ENCODE measurements at regions not wholly inside any gene's neighbourhood (a gene's known extent, or its start where the extent isn't known, plus 50 kb on each side); places are given as distances from the start of the nearest gene placed in this dataset.

DNA sequence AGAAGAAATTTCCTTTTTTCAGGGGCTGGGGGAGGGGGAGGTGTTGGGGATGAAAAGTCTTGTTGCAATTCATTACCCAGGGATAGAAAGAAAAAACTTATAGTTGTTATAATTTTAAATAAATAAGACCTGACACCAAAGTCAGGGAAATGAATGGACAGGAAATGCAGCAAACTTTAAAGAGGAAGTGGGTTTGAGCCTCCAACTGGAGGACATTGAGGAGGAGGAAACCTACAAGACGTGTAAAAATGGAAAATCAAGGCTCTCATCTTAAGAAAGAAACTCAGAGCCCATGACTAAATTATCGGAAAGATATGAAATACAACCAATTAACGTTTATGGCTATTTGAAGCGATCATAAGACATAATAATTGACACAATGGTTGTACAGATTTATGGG is 54.4 kb downstream of the NIBAN1 start:
- Histone ChIP-seq H3K4me2 (no peak overlapping the region), H3K27ac (no peak overlapping the region), H3K4me3 (IDR thresholded peaks at IDR 0.05; ENCODE audit: insufficient read depth, low read depth, low read length) (no peak overlapping the region), H3K36me3 (ENCODE audit: insufficient read depth) (no peaks in the 10 kb centered on the region), H3K4me1 (ENCODE audit: low read depth, poor library complexity, severe bottlenecking) (no peaks in the 10 kb centered on the region), H3K79me2 (ENCODE audit: insufficient read depth, low read depth) (0 out of 2 replicates have a peak, but pooled peaks cover 4% of the 10 kb centered on the region), H2AFZ (ENCODE audit: low read depth) (no peak overlapping the region), H4K20me1 (ENCODE audit: insufficient read depth) (no peaks in the 10 kb centered on the region), H3K27me3 (ENCODE audit: insufficient read depth, low read depth) (no peaks in the 10 kb centered on the region), H3K9ac (no peak overlapping the region)
- TF ChIP-seq CTCF (conservative IDR thresholded peaks at IDR 0.05; ENCODE audit: low read depth, low read length) = no peak

- no peak overlapping the region for H3K9ac ChIP-seq
- H3K79me2 ChIP-seq (ENCODE audit: insufficient read depth, low read depth) = 0 out of 2 replicates have a peak, but pooled peaks cover 4% of the 10 kb centered on the region
- H3K27ac ChIP-seq = no peak overlapping the region
- no peak overlapping the region for H3K4me3 ChIP-seq (IDR thresholded peaks at IDR 0.05; ENCODE audit: insufficient read depth, low read depth, low read length)
- no peaks in the 10 kb centered on the region for H3K36me3 ChIP-seq (ENCODE audit: insufficient read depth)
- no peak overlapping the region for H2AFZ ChIP-seq (ENCODE audit: low read depth)
- no peak overlapping the region for H3K4me2 ChIP-seq
- no peaks in the 10 kb centered on the region for H3K27me3 ChIP-seq (ENCODE audit: insufficient read depth, low read depth)
- TF ChIP-seq CTCF (conservative IDR thresholded peaks at IDR 0.05; ENCODE audit: low read depth, low read length) = no peak
- H4K20me1 ChIP-seq (ENCODE audit: insufficient read depth) = no peaks in the 10 kb centered on the region
- no peaks in the 10 kb centered on the region for H3K4me1 ChIP-seq (ENCODE audit: low read depth, poor library complexity, severe bottlenecking)
Measured at GRCh38 chr1:184915463-184916090, 58.7 kb downstream of the NIBAN1 start.

GRCh38 chr1:184914149-184914548 is 60.2 kb downstream of the NIBAN1 start:
- Histone ChIP-seq H3K27me3 (ENCODE audit: insufficient read depth, low read depth) (no peaks in the 10 kb centered on the region), H4K20me1 (ENCODE audit: insufficient read depth) (no peaks in the 10 kb centered on the region), H3K9ac (no peak overlapping the region), H3K27ac (no peak overlapping the region), H3K4me1 (ENCODE audit: low read depth, poor library complexity, severe bottlenecking) (no peaks in the 10 kb centered on the region), H3K79me2 (ENCODE audit: insufficient read depth, low read depth) (0 out of 2 replicates have a peak, but pooled peaks cover 3% of the 10 kb centered on the region), H3K4me2 (no peak overlapping the region), H2AFZ (ENCODE audit: low read depth) (no peak overlapping the region), H3K36me3 (ENCODE audit: insufficient read depth) (no peaks in the 10 kb centered on the region), H3K4me3 (IDR thresholded peaks at IDR 0.05; ENCODE audit: insufficient read depth, low read depth, low read length) (no peak overlapping the region)
- no peak for TF ChIP-seq CTCF (conservative IDR thresholded peaks at IDR 0.05; ENCODE audit: low read depth, low read length)

DNA sequence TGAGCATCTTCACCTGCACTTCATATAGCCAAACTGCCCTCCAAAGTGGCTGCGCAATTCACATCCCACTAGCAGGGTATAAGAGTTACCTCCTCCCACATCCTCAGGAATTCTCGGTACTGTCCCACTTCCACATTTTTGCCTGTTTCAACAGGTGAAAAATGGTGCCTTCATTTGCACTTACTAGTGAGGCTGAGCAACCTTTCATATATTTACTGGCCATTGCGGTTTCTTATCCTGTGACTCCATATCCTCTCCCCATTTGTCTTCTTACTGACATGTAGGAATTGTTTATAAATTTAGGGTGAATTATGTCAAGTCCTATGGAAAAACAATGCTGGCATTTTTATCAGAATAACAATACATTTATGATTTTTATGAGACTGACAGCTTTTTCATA is 61.9 kb downstream of the NIBAN1 start:
- no peaks in the 10 kb centered on the region for H3K4me1 ChIP-seq (ENCODE audit: low read depth, poor library complexity, severe bottlenecking)
- no peak for TF ChIP-seq CTCF (conservative IDR thresholded peaks at IDR 0.05; ENCODE audit: low read depth, low read length)
- no peaks in the 10 kb centered on the region for H4K20me1 ChIP-seq (ENCODE audit: insufficient read depth)
- no peak overlapping the region for H2AFZ ChIP-seq (ENCODE audit: low read depth)
- H3K4me3 ChIP-seq (IDR thresholded peaks at IDR 0.05; ENCODE audit: insufficient read depth, low read depth, low read length) = no peak overlapping the region
- no peak overlapping the region for H3K27ac ChIP-seq
- H3K36me3 ChIP-seq (ENCODE audit: insufficient read depth) = no peaks in the 10 kb centered on the region
- no peaks in the 10 kb centered on the region for H3K27me3 ChIP-seq (ENCODE audit: insufficient read depth, low read depth)
- H3K79me2 ChIP-seq (ENCODE audit: insufficient read depth, low read depth) = no peaks in the 10 kb centered on the region; the same call in 1 of the 2 replicates
- H3K4me2 ChIP-seq = no peak overlapping the region
- H3K9ac ChIP-seq = no peak overlapping the region
